ENCODE measurements at regions not wholly inside any gene's neighbourhood (a gene's known extent, or its start where the extent isn't known, plus 50 kb on each side); places are given as distances from the start of the nearest gene placed in this dataset.
"Not testable (repeated sequence)": the region's sequence is repeated elsewhere in the genome, so short reads cannot be mapped to it uniquely, and the experiment has no call there.

- not testable (repeated sequence) for DNase-seq
These were observed 114.0 kb upstream of the NR2F2 start for GRCh38 chr15:96216481-96216880.

DNA sequence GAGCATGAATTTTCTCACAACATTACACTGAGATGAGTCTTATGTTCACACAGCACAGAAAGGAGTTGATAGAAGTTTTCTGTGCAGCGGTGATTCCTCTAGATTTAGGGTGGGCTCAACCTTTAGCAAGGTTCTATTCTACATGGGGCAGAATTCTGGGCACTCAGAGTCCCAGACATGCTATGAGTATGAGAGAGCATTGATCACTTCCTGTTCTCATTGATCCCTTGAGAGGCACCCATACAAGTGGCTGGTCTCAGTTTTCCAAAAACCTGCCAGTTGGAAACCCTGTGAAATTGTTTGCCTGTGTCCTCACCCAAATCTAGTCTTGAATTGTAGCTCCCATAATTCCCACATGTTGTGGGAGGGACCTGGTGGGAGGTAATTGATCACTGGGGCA lies 112.5 kb upstream of the NR2F2 start:
- DNase-seq = no peak

GRCh38 chr15:96218623-96219455 lies 111.7 kb upstream of the NR2F2 start:
- no peak for DNase-seq

- no peak for DNase-seq
These were observed 110.8 kb upstream of the NR2F2 start for GRCh38 chr15:96219681-96220080.

DNA sequence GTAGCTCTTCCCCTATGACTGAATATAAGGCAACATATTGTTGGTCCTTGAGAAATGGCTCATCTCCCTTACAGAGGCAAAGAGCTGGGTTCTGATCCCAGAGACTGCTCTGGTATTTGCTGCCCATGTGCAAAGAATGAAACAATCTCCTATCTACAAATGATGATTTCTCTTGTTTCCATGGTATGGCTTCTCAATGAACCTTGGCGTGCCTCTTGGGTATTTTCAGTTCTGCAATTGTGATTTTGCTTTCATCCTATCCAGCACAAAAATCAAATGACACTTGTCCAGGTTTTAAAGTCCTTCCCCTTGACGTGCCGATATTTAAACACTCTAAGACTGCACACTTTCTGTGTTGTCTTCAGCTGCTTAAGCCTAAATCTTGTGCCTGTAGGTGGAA lies 109.8 kb upstream of the NR2F2 start:
- no peak for DNase-seq

- no peak for DNase-seq
These were observed 107.5 kb upstream of the NR2F2 start for GRCh38 chr15:96222981-96223380.

DNA sequence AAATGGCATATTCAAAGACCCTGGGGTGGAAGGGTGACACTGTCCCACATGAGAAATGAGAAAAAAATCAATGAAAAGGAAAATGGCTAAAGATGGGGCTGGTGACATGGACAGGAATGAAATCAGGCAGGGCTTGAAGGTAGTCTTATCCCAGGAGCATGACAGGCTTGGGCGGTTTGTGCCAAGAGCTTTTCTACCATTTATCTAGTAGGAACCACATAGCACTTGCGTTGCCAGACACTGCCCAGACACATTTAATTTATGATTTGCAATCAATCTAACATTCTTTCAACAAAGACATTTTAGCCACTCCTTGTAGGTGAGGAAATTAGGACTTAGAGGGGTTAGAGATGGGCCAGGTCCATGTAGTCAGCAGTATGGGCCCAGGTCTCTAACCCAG lies 106.6 kb upstream of the NR2F2 start:
- DNase-seq = no peak

- DNase-seq = no peak
These were observed 104.7 kb upstream of the NR2F2 start for GRCh38 chr15:96225642-96226259.

GRCh38 chr15:96230526-96231181 lies 99.8 kb upstream of the NR2F2 start:
- no peak for DNase-seq

GRCh38 chr15:96232335-96232734 lies 98.2 kb upstream of the NR2F2 start:
- no peak for DNase-seq

GRCh38 chr15:96234109-96234892 lies 96.2 kb upstream of the NR2F2 start:
- DNase-seq = no peak

GRCh38 chr15:96237002-96237401 lies 93.5 kb upstream of the NR2F2 start:
- no peak for DNase-seq

- no peak for DNase-seq
These were observed 87.7 kb upstream of the NR2F2 start for GRCh38 chr15:96242761-96243160.

DNA sequence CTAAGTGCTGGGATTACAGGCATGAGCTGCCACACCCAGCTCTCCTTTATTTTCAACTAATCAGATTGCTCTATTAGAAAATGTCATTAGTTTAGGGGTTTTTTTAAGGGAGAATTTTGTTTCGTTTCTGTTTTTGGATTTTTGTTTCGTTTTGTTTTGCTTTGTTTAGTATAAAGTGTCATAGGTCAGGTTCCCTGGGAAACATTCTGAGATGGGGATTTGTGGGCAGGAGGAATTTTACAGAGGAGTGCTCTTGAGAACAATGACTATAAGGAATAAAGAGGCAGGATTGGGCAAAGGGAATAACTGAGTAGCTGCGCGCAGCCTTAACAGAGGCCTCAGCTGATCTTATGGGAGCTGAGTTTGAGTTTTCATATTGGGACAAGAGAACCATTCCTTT lies 86.8 kb upstream of the NR2F2 start:
- no peak for DNase-seq

DNA sequence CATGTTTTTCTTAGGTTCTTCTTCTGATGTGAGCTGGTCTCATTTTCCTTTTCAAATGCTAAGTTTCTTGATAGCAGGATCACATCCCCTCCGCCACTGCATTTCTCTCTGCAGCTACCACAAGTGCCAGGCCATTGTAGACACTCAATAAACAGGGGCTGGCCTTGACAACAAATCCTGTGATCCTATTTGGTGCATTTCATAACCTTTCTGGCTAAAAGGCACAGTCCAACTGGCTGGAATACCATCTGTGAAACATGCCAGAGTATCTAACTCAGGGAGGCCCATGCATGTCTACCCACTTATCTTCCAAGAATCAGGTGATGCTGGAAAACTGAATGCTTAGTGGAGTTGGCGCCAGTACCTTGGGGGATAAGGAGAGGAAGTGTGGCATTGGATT lies 85.2 kb upstream of the NR2F2 start:
- DNase-seq = no peak

DNA sequence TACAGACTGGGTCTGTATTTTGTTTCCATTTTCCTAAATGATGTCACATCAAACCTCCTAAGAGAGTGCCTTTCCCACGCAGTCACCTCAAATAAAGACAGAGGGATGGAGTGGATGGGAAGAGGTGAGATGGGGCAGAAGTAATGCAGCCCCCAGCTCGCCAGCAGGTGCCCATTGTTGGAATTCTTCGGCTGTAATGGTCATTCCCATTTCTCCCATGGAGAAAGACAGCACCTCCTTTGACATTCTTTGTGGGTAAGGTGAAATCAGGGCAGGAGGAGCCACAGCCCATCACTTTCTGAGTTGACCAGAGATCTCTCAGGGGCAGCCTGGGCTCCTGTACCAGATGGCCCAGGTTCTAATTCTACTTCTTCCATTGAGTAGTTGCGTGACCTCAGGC lies 84.4 kb upstream of the NR2F2 start:
- DNase-seq = no peak

GRCh38 chr15:96247621-96248305 lies 82.7 kb upstream of the NR2F2 start:
- no peak for DNase-seq

DNA sequence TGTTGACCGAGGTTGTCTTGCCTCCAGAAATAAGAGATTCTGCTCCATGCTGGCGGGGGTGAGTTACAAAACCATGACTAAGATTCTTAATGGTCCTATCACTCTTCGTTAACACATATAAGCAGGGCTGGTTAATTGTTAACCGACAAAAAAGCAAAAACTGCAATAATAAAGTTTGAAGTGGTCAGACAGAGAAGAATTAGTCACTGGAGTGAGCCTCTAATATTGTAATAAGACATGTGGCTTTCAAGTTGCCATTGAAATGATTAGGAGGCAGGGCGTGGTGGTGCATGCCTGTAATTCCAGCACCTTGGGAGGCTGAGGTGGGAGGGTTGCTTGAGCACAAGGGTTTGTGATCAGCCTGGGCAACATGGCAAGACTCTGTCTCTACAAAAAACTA lies 78.4 kb upstream of the NR2F2 start:
- no peak for DNase-seq

- no peak for DNase-seq
These were observed 77.3 kb upstream of the NR2F2 start for GRCh38 chr15:96253006-96253747.

GRCh38 chr15:96254173-96254572 lies 76.3 kb upstream of the NR2F2 start:
- DNase-seq = no peak

GRCh38 chr15:96255599-96255998 lies 74.9 kb upstream of the NR2F2 start:
- DNase-seq = no peak

DNA sequence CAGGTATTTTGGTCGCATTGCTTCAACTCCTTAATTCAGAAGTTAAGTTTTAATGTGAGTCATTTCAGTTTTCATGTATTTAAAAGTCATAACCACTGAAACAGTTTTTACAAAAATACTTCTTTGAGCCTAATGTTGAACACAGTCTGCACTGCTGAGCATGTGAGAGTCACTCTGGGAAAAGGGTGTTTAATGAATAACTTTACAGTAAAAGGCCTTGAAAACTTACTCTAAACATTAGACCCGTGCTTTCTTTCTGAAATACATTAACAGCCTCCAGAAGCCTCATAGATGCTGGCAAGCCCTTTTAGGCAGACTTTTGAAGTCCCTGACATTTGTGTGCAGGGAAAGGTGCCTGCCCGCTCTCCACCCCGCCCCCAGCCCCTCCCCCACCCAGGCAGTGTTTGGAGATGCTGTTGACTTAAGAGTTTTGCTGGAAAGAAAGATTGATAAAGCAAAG lies 68.9 kb upstream of the NR2F2 start:
- DNase-seq = no peak
